CD8-positive, alpha-beta memory T cell (primary cell): ENCODE measurements at regions not wholly inside any gene's neighbourhood (a gene's known extent, or its start where the extent isn't known, plus 50 kb on each side); places are given as distances from the start of the nearest gene placed in this dataset.

Experiments
- CTCF ChIA-PET: fragments of 350-600 bp; sonication (Branson Sonifier 250); formaldehyde crosslinking; loops from one replicate; lab custom pipeline; 2021; ENCODE audit warnings: antibody characterized with exemption; lab: Charles Lee
- POLR2A ChIA-PET: fragments of 350-600 bp; sonication (Branson Sonifier 250); formaldehyde crosslinking; loops from one replicate; lab custom pipeline; 2021; ENCODE audit warnings: antibody characterized with exemption; lab: Charles Lee
- DNase-seq, 5 donors: peaks; one replicate each; pipeline versions ENCODE4 v3.0.0 to v3.0.0-alpha.2; 2020 to 2022; ENCODE audit warnings: mixed read lengths in 1 of 5
- H3K27ac ChIP-seq: one replicate; pipeline ENCODE4 v1.7.0; 2013; ENCODE audit warnings: low read depth, mild to moderate bottlenecking, low read length, moderate library complexity
- H3K27me3 ChIP-seq: 2 replicates; pipeline ENCODE4 v1.7.0; 2013; ENCODE audit warnings: low read length, mild to moderate bottlenecking; ENCODE audit not compliant: insufficient read depth, poor library complexity, severe bottlenecking
- H3K36me3 ChIP-seq: 2 replicates; pipeline ENCODE4 v1.7.0; 2013; ENCODE audit warnings: mild to moderate bottlenecking, low read length, moderate library complexity; ENCODE audit not compliant: insufficient read depth
- H3K4me1 ChIP-seq: 2 replicates; pipeline ENCODE4 v1.7.0; 2013; ENCODE audit warnings: mild to moderate bottlenecking, low read length, moderate library complexity; ENCODE audit not compliant: insufficient read depth
- H3K4me3 ChIP-seq: 2 replicates; pipeline ENCODE4 v1.7.0; 2013; ENCODE audit warnings: mild to moderate bottlenecking, low read length
- H3K9me3 ChIP-seq: 2 replicates; pipeline ENCODE4 v1.7.0; 2013; ENCODE audit warnings: mild to moderate bottlenecking, low read length
- H3K27ac Mint-ChIP-seq, 8 donors: one replicate each; pipeline ENCODE4 v1.8.0; 2020 to 2021; ENCODE audit warnings: mixed read lengths in 8 of 8, mild to moderate bottlenecking in 6 of 8, inconsistent platforms in 3 of 8, moderate library complexity in 3 of 8
- H3K27me3 Mint-ChIP-seq, 2 donors: one replicate each; pipeline ENCODE4 v1.8.0; 2020 to 2021; ENCODE audit warnings: mixed read lengths in 2 of 2, mild to moderate bottlenecking in 1 of 2, moderate library complexity in 1 of 2
- H3K36me3 Mint-ChIP-seq, 3 donors: one replicate each; pipeline ENCODE4 v1.8.0; 2020 to 2021; ENCODE audit warnings: mixed read lengths in 3 of 3, inconsistent platforms in 1 of 3, mild to moderate bottlenecking in 1 of 3
- H3K4me1 Mint-ChIP-seq, 3 donors: one replicate each; pipeline ENCODE4 v1.8.0; 2020 to 2021; ENCODE audit warnings: mixed read lengths in 3 of 3, inconsistent platforms in 1 of 3, mild to moderate bottlenecking in 1 of 3
- H3K4me3 Mint-ChIP-seq, 7 donors: one replicate each; pipeline ENCODE4 v1.8.0; 2020 to 2021; ENCODE audit warnings: mixed read lengths in 7 of 7, mild to moderate bottlenecking in 6 of 7, moderate library complexity in 4 of 7, inconsistent platforms in 2 of 7
- H3K9me3 Mint-ChIP-seq, 5 donors: one replicate each; pipeline ENCODE4 v1.8.0; 2020 to 2022; ENCODE audit warnings: mixed read lengths in 5 of 5, mild to moderate bottlenecking in 3 of 5, moderate library complexity in 2 of 5, inconsistent platforms in 1 of 5

DNA sequence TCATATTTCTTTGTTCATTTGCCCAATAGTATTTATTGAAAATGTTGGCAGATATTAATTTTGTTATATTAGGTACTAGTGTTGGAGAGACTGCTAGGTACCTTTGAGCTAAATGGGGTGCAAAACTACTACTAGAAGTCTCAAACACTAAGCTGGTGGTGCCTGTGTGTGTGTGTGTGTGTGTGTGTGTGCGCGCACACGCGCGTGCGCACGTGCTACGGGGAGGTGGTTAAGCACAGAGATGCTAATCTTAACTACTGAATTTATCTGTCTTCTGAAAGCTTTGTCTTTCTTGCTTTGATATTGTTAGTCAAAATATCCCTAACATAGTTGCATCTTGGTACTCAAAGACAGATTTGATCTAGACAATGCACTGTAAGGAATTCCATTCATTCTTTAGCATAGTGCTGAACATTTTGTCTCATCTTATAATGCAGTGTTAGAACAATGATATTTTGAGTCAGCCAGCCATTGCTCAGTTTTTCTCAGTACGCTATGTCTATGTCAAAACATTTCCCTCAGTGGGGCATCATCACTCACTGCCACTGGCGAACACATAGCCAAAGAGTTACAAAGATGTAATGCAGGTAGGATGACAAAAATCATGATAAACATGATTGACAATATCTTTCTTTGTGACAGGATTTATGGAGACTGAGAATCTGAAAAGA lies 396.0 kb upstream of the RGPD4 start:
- CTCF ChIA-PET = no interaction called here
- H3K4me1 Mint-ChIP-seq = no peaks in the 10 kb centered on the region
- no peaks in the 10 kb centered on the region for H3K27me3 Mint-ChIP-seq
- no peaks in the 10 kb centered on the region for H3K4me1 ChIP-seq
- POLR2A ChIA-PET = no interaction called here
- H3K4me3 ChIP-seq = no peak overlapping the region
- no peak overlapping the region for H3K4me3 Mint-ChIP-seq
- H3K9me3 ChIP-seq = no peaks in the 10 kb centered on the region
- DNase-seq = no peak
- H3K27ac Mint-ChIP-seq = no peak overlapping the region
- H3K27ac ChIP-seq = no peak overlapping the region
- H3K36me3 ChIP-seq = no peaks in the 10 kb centered on the region
- H3K36me3 Mint-ChIP-seq = no peaks in the 10 kb centered on the region
- no peaks in the 10 kb centered on the region for H3K27me3 ChIP-seq
- peaks cover 5 to 10% (median 6%) of the 10 kb centered on the region in 5 donors for H3K9me3 Mint-ChIP-seq

DNA sequence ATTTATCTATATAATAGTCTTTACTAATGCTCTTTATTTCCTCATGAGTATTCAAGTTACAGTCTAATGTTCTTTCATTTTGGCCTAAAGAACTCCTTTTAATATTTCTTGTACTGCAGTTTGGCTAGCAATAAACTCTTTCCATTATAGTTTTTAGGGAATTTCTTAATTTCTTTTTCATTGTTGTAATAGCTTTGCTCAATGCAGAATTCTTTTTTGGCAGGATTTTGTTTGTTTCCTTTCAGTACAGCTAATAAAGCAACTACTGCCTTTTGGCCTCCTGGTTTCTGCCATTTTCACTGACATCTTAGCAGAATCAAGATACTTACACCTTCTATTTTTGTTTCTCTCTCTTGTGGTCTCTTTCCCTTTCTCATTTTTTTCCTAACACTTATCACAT lies 390.4 kb upstream of the RGPD4 start:
- POLR2A ChIA-PET = no interaction called here

DNA sequence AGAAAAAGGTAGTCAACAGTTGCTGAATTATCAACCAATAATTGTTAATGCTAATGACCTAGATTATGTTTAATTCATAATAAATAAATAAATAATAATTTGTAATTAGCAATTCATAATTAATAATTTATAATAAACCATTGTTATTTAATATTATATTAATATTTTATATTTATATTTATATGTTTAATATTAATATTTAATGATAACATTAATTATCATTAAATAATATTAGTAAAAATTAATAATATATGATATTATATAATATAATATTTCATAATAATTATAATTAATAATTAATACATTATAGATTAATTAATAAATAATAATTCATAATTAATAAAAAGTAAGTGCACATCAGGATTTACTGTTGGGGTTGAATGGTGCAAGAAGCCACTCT lies 389.4 kb upstream of the RGPD4 start:
- no peaks in the 10 kb centered on the region for H3K36me3 Mint-ChIP-seq
- H3K27ac ChIP-seq = no peak overlapping the region
- POLR2A ChIA-PET = no interaction called here
- peaks cover 0 to 19% (median 5%) of the 10 kb centered on the region in 5 donors for H3K9me3 Mint-ChIP-seq
- H3K4me1 Mint-ChIP-seq = no peaks in the 10 kb centered on the region
- H3K36me3 ChIP-seq = no peaks in the 10 kb centered on the region
- H3K4me1 ChIP-seq = no peaks in the 10 kb centered on the region
- no peaks in the 10 kb centered on the region for H3K27me3 ChIP-seq
- DNase-seq = no peak
- H3K4me3 Mint-ChIP-seq = no peak overlapping the region
- no peak overlapping the region for H3K4me3 ChIP-seq
- H3K27me3 Mint-ChIP-seq = no peaks in the 10 kb centered on the region
- CTCF ChIA-PET = no interaction called here
- H3K27ac Mint-ChIP-seq = no peak overlapping the region
- no peaks in the 10 kb centered on the region for H3K9me3 ChIP-seq

More for the DNA sequence above, 390.4 kb upstream of the RGPD4 start:
- Mint-ChIP-seq H3K27ac (no peak overlapping the region), H3K4me3 (no peak overlapping the region), H3K9me3 (peaks cover 0 to 18% (median 5%) of the 10 kb centered on the region in 5 donors), H3K27me3 (no peaks in the 10 kb centered on the region), H3K36me3 (no peaks in the 10 kb centered on the region), H3K4me1 (no peaks in the 10 kb centered on the region)
- Histone ChIP-seq H3K4me3 (no peak overlapping the region), H3K27ac (no peak overlapping the region), H3K9me3 (no peaks in the 10 kb centered on the region), H3K27me3 (no peaks in the 10 kb centered on the region), H3K4me1 (no peaks in the 10 kb centered on the region), H3K36me3 (no peaks in the 10 kb centered on the region)
- CTCF ChIA-PET = no interaction called here
- no peak for DNase-seq

DNA sequence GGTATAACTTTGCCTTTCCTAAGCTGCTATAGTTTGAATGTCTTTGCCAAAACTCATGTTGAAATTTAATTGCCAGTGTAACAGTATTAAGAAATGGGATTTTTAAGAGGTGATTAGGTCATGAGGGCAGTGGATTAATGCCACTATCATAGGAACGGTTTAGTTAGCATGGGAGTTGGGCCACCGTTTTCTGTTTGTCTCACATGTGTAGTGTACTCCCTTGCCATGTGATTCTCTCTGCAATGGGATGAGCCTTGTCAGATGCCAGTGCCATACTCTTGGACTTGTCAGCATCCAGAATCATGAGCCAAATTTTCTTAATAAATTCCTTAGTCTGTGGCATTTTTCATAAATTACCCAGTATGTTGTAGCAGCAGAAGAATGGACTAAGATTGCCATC lies 388.9 kb upstream of the RGPD4 start:
- ChIA-PET CTCF (no interaction called here), POLR2A (no interaction called here)
- Histone ChIP-seq H3K27me3 (no peaks in the 10 kb centered on the region), H3K27ac (no peak overlapping the region), H3K9me3 (no peaks in the 10 kb centered on the region), H3K4me1 (no peaks in the 10 kb centered on the region), H3K36me3 (no peaks in the 10 kb centered on the region), H3K4me3 (no peak overlapping the region)
- H3K27ac Mint-ChIP-seq = no peak overlapping the region
- no peaks in the 10 kb centered on the region for H3K27me3 Mint-ChIP-seq
- H3K36me3 Mint-ChIP-seq = no peaks in the 10 kb centered on the region
- H3K4me1 Mint-ChIP-seq = no peaks in the 10 kb centered on the region
- H3K9me3 Mint-ChIP-seq = peaks cover 0 to 22% (median 5%) of the 10 kb centered on the region in 5 donors
- H3K4me3 Mint-ChIP-seq = no peak overlapping the region
- no peak for DNase-seq

DNA sequence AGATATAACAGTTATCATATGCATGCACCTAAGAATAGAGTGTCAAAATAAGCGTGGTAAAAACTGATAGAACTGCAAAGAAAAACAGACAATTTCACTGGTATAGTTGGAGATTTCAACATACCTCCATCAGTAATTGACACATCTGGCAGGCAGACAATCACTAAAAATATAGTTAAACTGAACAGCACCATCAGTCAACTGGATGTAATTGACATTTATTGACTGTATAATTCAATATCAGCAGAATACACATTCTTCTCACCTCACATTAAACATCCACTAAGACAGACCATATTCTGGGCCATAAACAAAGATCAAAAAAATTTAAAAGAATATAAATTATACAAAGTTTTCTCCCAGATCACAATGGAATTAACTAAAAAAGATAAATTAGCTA lies 378.5 kb upstream of the RGPD4 start:
- H3K4me3 ChIP-seq = no peak overlapping the region
- no peaks in the 10 kb centered on the region for H3K36me3 ChIP-seq
- Mint-ChIP-seq H3K27me3 (no peaks in the 10 kb centered on the region), H3K4me3 (no peak overlapping the region), H3K4me1 (no peaks in the 10 kb centered on the region), H3K36me3 (no peaks in the 10 kb centered on the region), H3K9me3 (peaks cover 0 to 12% (median 2%) of the 10 kb centered on the region in 5 donors), H3K27ac (no peak overlapping the region)
- H3K4me1 ChIP-seq = no peaks in the 10 kb centered on the region
- no peaks in the 10 kb centered on the region for H3K9me3 ChIP-seq
- H3K27ac ChIP-seq = no peak overlapping the region
- ChIA-PET CTCF (no interaction called here), POLR2A (no interaction called here)
- no peaks in the 10 kb centered on the region for H3K27me3 ChIP-seq
- DNase-seq = no peak

DNA sequence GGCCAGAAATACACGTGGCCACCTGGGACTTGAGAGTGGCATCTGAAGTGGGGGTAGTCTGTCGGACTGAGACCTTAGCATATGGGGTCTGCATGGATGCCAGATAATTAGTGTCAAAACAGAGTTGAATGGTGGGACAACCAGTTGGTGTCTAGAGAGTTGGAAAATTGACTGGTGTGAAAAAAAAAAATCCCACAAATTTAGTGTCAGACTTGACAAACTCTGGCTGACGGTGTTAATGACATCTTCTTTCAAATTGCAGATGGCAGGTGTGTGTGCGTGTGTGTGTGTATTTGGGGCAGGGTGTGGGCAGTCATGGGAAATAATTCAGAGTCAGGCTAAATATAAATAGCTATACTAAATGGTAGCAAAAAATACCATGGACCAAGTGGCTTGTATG lies 365.4 kb upstream of the RGPD4 start:
- no peaks in the 10 kb centered on the region for H3K27me3 Mint-ChIP-seq
- no peak overlapping the region for H3K27ac ChIP-seq
- ChIA-PET POLR2A (no interaction called here), CTCF (no interaction called here)
- H3K4me1 Mint-ChIP-seq = no peaks in the 10 kb centered on the region
- H3K9me3 Mint-ChIP-seq = peaks cover 2 to 21% (median 5%) of the 10 kb centered on the region in 5 donors
- DNase-seq = no peak
- no peaks in the 10 kb centered on the region for H3K27me3 ChIP-seq
- H3K27ac Mint-ChIP-seq = no peak overlapping the region
- no peaks in the 10 kb centered on the region for H3K36me3 ChIP-seq
- no peak overlapping the region for H3K4me3 Mint-ChIP-seq
- no peak overlapping the region for H3K4me3 ChIP-seq
- no peaks in the 10 kb centered on the region for H3K4me1 ChIP-seq
- no peaks in the 10 kb centered on the region for H3K9me3 ChIP-seq
- H3K36me3 Mint-ChIP-seq = no peaks in the 10 kb centered on the region

DNA sequence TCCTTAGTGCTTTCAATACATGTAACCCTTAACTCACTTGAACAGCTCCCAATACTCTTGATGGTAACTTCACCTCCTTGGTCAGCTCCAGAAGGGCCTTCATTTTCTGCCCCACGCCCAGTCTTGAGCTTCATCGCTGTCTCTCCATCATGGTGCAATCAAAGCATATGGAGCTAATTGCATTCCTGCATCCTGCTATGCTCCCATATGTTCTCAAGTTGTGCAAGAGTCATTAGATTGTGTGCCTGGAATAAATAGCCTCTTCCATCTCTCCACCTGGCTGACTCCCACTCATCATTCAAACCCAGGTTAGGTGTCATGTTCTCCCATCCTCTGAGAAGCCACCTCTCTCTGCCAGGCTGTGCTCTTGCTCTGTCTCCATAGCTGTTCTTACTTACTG lies 364.5 kb upstream of the RGPD4 start:
- H3K4me3 Mint-ChIP-seq = no peak overlapping the region
- CTCF ChIA-PET = no interaction called here
- H3K4me3 ChIP-seq = no peak overlapping the region
- no peaks in the 10 kb centered on the region for H3K27me3 ChIP-seq
- H3K27ac ChIP-seq = no peak overlapping the region
- no peaks in the 10 kb centered on the region for H3K9me3 ChIP-seq
- no peak overlapping the region for H3K27ac Mint-ChIP-seq
- H3K4me1 ChIP-seq = no peaks in the 10 kb centered on the region
- H3K27me3 Mint-ChIP-seq = no peaks in the 10 kb centered on the region
- H3K9me3 Mint-ChIP-seq = peaks cover 2 to 21% (median 5%) of the 10 kb centered on the region in 5 donors
- POLR2A ChIA-PET = no interaction called here
- no peak for DNase-seq
- no peaks in the 10 kb centered on the region for H3K36me3 Mint-ChIP-seq
- no peaks in the 10 kb centered on the region for H3K4me1 Mint-ChIP-seq
- no peaks in the 10 kb centered on the region for H3K36me3 ChIP-seq

DNA sequence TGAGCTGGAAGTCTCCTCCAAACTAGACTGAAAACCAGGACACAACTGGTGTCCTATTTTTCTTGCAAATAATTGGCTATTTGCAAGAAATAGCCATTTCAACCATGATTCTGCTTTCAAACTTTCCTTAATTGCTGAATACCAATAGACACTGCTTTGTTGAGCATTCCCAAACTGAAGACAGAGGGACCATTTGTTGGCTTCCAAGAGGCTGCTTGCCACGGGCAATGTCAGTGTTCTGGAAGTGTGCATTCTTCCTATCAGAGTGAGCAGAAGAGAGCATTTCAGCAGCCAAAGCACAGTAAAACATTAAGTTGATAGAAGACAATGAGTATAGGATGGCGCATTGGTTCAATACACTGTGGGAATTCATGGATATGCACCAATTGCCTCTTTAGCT lies 360.5 kb upstream of the RGPD4 start:
- Mint-ChIP-seq H3K27me3 (no peaks in the 10 kb centered on the region), H3K27ac (no peak overlapping the region), H3K36me3 (no peaks in the 10 kb centered on the region), H3K9me3 (peaks cover 2 to 15% (median 9%) of the 10 kb centered on the region in 5 donors), H3K4me3 (no peak overlapping the region), H3K4me1 (no peaks in the 10 kb centered on the region)
- Histone ChIP-seq H3K36me3 (no peaks in the 10 kb centered on the region), H3K27me3 (no peaks in the 10 kb centered on the region), H3K9me3 (no peaks in the 10 kb centered on the region), H3K4me3 (no peak overlapping the region), H3K4me1 (no peaks in the 10 kb centered on the region), H3K27ac (no peak overlapping the region)
- no peak for DNase-seq
- ChIA-PET POLR2A (no interaction called here), CTCF (no interaction called here)
